Skin of body (tissue), 1 donor: ENCODE measurements at regions not wholly inside any gene's neighbourhood (a gene's known extent, or its start where the extent isn't known, plus 50 kb on each side); places are given as distances from the start of the nearest gene placed in this dataset.
A peak's percentile ranks its signal among the peaks of the same experiment; 100 is the strongest.
"Not testable (repeated sequence)": the region's sequence is repeated elsewhere in the genome, so short reads cannot be mapped to it uniquely, and the experiment has no call there.

Experiments
- DNase-seq: peaks from one replicate; lab custom pipeline; 2025; lab: John Stamatoyannopoulos, UW

DNA sequence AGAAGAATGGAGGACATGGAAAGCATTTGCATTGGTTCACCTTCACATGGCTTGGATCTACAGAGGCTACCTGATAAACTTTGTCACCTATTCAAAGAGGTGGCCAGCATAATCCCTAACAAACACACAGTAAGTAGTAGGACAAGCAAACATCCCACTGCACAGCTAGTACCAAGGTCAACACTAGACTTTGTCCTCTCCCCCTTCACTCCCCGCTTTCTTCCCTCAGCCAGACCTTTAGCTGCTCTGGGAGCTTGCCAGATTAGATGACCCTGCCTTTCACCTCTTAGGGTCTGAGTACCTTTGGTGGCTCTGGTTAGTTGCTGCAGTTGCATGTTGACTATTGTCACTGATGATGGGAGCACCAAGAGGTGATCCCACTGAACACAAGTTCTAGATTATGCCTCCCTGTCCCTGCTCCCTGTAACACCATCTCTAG, 211.3 kb downstream of the CCDC74A start:
- DNase-seq = not testable (repeated sequence)

DNA sequence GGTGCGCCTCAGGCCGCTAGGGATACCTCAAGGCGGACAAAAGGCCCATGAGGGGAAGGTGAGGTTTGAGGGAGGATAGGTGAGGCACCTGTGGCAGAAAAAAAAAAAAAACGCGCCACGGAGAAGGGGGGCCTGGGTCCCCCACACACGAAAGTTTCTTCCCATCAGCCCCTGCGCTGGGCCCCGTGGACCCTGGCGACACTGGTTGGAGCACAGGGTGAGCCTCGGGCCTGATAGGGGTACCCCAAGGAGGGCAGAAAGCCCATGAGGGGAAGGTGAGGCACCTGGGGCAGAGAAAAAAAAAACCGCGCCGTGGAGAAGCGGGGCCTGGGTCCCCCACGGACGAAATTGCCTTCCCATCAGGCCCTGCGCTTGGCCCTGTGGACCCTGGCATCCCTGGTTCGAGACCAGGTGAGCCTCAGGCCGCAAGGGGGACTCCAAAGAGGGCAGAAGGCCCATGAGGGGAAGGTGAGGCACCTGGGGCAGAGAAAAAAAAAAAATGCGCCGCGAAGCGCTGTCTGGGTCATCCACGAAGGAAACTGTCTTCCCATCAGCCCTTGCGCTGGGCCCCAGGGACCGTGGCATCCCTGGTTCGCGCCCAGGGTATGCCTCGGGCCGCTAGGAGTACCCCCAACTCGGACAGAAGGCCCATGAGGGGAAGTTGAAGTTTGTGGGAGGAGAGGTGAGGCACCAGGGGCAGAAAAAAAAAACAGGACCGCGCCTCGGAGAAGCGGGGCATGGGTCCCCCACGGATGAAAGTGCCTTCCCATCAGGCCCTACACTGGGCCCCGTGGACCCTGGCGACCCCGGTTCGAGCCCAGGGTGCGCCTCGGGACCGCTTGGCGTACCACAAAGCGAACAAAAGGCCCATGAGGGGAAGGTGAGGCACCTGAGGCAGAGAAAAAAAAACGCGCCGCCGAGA, 226.2 kb downstream of the CCDC74A start:
- DNase-seq = no peak

GRCh38 chr2:131754929-131755720, 227.4 kb downstream of the CCDC74A start:
- DNase-seq = no peak

GRCh38 chr2:131756141-131756907, 228.6 kb downstream of the CCDC74A start:
- no peak for DNase-seq

- not testable (repeated sequence) for DNase-seq
Observed at GRCh38 chr2:131758941-131759340, 231.3 kb downstream of the CCDC74A start.

DNA sequence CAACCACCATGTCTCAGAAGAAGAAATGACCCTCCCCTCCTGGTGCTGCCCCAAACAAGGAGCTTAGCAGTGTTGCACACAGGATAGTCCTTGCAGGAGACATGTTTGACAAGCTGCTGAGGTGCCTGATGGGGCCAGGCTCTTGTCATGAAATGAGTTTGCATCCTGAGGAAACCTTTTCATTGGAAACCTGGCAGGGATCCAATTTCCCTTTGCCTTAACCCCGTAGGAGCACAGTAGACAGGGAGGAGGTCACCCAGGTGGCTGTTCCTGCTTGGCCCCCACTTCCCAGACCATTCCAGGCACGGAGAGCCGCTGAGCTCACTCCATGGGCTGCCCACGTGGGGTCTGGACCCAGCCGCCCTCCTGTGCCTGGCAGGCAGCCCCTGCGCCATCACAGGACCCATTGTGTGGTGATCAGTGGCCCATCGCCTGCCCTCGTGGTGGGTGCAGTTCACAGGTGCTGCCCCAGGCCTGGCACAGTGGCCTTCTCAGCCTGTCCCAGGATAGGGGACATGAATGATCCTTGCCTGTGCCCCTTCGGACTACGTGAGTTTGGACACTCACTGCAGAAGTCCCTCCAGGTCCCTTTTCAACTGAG, 247.4 kb downstream of the CCDC74A start:
- not testable (repeated sequence) for DNase-seq

- not testable (repeated sequence) for DNase-seq
Observed at GRCh38 chr2:131775903-131776506, 248.3 kb downstream of the CCDC74A start.

- DNase-seq = not testable (repeated sequence)
Observed at GRCh38 chr2:131780446-131780845, 252.8 kb downstream of the CCDC74A start.

DNA sequence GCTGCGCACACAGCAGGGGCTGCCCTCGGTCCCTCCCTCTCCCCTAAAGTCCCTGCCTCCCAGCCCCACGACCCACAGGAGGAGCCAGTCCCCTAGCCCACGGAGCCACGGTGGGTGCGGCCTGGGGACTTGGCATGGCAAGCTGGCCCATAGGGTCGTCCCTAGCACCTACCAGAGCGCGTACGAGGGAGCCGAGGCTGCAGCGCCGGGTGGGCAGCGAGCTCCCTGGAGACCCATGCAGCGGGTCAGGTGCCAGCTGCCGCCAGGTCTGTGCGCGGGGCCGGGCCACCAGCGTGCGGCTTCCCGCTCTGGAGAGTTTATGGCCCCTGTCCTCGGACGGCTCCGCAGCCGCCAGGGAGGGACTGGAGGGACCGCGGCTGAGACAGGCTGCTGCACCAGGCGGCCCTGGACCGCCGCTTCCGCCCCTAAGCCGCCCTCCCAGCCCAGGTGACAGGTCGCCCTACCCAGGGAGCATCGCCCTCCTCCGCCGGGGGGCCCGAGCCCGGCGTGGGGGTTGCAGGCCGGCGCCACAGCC, 273.6 kb downstream of the CCDC74A start:
- DNase-seq = no peak

DNA sequence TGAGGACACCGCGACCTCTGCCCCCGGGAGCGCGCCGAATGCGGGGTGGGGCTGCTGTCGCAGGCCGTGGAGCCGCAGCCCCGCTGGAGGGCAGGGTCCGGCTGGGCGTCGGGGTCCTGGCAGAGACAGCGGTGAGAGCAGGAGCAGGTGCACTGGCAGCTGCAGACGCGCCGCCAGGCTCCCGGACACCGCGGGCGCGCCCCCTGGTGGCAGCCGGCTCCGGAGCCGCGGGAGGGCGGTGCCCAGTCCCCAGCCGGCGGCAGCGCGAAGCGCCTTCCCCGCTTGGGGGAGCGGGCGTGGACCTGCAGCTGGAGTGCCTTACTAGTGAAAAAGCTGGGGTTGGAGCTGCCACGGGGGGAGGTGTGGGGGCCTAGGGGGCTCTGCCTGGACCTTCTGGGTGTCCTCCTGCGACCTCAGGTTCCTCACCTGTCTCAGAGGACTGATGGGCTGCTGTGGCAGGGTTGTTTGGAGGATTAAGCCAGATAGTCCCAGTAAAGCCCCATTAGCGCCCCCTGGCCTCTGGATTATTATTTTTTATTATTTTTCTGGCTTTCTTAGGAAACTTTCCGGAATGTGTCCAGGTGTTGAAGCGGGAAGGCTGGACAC, 274.2 kb downstream of the CCDC74A start:
- DNase-seq = peak; percentile 2

GRCh38 chr2:131802351-131802836, 274.7 kb downstream of the CCDC74A start:
- DNase-seq = not testable (repeated sequence)

- not testable (repeated sequence) for DNase-seq
Observed at GRCh38 chr2:131803237-131803636, 275.5 kb downstream of the CCDC74A start.

- not testable (repeated sequence) for DNase-seq
Observed at GRCh38 chr2:131812605-131813004, 284.9 kb downstream of the CCDC74A start.

DNA sequence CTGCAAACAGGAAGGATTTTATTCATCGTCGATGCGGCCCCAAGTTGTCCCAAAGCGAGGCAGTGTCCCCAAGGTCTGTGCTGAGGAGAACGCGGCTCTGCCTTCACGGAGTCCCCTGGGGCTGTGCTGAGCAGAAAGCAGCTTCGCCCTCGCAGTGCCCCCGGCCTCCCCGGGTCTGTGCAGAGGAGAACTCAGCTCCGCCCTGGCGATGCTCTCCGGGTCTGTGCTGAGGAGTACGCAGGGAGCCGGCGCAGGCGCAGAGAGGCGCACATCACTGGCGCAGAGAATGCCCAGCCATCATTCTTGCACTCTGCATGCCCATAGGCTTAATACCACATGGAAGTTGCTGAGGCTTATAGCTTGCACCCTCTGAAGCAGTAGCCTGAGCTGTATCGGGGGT, 285.7 kb downstream of the CCDC74A start:
- DNase-seq = not testable (repeated sequence)

GRCh38 chr2:131818267-131818973, 290.7 kb downstream of the CCDC74A start:
- not testable (repeated sequence) for DNase-seq

DNA sequence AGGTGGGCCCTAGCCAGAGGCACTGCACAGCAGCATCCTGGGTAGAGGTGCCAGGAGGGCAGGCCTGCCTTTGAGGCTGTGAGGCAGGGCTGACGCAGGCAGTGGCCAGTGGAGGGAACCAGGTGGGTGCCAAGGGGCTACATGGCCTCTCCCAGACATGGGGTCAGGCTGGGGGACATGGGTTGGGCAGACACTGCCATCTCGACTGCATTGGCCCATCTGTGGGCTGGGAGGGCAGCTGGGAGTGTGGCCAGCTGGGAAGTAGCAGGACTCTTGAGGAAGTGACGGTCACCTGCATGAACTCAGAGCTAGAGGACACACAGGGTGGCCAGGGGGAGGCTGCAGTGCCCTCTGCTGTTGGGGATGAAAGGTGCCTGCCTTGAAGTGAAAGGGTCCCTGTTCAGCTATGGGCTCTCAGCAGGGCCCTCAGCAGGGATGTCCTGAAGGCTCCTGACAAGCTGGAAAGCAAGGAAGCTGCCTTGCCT, 294.6 kb downstream of the CCDC74A start:
- not testable (repeated sequence) for DNase-seq

DNA sequence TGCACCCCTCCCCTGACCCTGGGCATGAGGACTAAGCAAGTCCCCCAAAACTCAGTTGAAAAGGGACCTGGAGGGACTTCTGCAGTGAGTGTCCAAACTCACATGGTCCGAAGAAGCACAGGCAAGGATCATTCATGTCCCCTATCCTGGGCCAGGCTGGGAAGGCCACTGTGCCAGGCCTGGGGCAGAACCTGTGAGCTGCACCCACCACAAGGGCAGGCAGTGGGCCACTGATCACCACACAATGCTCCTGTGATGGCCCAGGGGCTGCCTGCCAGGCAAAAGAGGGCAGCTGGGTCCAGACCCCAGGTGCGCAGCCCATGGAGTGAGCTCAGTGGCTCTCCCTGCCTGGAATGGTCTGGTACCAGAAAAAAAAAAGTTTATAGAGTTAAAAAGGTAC, 295.4 kb downstream of the CCDC74A start:
- DNase-seq = not testable (repeated sequence)

DNA sequence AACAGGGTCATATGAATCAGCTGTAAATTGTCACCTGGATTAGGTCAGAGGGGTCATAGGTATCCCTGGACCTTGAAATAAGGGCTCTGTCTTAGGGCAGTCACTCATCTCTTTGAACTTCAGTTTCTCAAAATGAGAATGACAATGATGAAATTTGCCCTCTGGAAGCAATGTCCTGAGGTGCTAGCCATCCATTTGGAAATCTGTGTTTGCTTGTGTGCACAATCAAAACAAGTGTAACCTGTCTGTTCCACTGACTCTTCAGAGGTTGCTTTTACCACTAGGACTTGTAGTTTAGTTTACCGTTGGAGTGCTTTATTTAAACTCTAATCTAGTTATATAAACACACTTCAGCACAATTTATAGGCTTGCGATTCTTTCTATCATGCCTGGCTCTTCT, 297.3 kb downstream of the CCDC74A start:
- not testable (repeated sequence) for DNase-seq
